ENCODE measurements at regions not wholly inside any gene's neighbourhood (a gene's known extent, or its start where the extent isn't known, plus 50 kb on each side); places are given as distances from the start of the nearest gene placed in this dataset.

- TF ChIP-seq, protein P1, sequence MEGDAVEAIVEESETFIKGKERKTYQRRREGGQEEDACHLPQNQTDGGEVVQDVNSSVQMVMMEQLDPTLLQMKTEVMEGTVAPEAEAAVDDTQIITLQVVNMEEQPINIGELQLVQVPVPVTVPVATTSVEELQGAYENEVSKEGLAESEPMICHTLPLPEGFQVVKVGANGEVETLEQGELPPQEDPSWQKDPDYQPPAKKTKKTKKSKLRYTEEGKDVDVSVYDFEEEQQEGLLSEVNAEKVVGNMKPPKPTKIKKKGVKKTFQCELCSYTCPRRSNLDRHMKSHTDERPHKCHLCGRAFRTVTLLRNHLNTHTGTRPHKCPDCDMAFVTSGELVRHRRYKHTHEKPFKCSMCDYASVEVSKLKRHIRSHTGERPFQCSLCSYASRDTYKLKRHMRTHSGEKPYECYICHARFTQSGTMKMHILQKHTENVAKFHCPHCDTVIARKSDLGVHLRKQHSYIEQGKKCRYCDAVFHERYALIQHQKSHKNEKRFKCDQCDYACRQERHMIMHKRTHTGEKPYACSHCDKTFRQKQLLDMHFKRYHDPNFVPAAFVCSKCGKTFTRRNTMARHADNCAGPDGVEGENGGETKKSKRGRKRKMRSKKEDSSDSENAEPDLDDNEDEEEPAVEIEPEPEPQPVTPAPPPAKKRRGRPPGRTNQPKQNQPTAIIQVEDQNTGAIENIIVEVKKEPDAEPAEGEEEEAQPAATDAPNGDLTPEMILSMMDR (IDR thresholded peaks at IDR 0.05; ENCODE audit: low read length): no peak
- TF ChIP-seq EZH2 (IDR thresholded peaks at IDR 0.05; ENCODE audit: borderline replicate concordance, low read length): no peak
Measured at GRCh38 chrX:140065961-140066662, 100.8 kb upstream of the CXorf66 start.
